Activated naive CD4-positive, alpha-beta T cell treated with anti-CD3 and anti-CD28 coated beads, Interleukin-2, amount 50 U/mL, for 16 hours (primary cell): ENCODE measurements at regions not wholly inside any gene's neighbourhood (a gene's known extent, or its start where the extent isn't known, plus 50 kb on each side); places are given as distances from the start of the nearest gene placed in this dataset.
"Not testable (repeated sequence)": the region's sequence is repeated elsewhere in the genome, so short reads cannot be mapped to it uniquely, and the experiment has no call there.

Experiments
- DNase-seq: peaks from one replicate; pipeline ENCODE4 v3.0.0-alpha.2; 2020

DNA sequence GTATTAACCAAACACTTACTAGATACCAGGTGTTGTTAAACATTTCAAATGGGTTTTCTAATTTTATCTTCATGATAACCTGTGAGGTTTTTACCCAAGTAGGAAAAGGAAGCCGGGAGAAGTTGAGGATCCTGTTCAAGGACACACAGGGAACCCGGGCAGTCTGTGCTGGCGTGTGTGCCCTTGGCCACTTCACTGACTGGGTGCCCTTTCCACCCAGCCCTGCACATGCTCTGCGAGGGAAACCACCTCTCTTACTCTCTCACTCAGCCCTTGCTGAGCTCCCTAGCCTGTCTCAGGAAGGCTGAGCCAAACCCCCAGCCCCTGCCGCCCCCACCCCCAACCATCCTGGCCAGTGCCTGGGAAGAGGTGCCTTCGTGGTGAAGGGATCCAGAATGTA is 51.8 kb downstream of the TEX44 start:
- DNase-seq: no peak

DNA sequence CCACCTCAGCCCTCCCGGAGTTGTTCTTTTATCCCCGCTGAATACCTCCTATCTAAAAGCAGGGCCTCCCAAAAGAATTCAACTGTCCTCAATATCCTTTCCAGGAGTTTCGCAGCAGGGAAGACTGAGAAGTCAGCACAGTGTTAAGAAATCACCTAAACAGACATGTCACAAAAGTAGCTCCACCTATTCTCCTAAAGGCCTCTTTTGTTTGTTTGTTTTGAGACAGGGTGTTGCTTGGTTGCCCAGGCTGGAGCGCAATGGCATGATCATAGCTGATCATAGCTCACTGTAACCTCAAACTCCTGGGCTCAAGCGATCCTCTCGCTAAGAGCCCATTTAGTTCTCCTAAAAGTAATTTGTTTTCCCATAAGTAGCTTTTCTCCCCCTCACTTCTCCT is 53.8 kb downstream of the TEX44 start:
- no peak for DNase-seq

DNA sequence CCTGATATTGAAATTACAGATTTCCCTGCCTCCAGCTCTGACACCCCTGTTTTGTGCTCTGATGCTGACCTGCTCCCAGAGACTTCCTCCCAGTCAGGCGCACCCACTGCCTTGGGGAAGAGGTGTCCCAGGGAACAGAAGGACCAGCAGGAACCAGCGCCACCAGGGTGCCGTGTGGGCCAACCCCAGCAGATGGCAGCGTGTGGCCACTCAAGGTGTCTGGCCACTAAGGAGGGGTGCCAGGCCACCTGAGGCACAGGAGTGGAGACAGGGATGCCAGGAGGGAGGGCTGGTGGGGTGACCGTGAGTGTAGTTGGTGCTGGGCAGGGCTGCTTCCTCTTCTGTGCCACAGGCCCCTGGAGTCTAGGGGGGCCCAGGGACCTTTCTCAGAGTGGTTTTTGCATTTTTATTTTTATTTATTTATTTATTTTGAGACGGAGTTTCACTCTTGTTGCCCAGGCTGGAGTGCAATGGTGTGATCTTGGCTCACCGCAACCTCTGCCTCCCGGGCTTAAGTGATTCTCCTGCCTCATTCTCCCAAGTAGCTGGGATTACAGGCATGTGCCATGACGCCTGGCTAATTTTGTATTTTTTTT is 56.0 kb downstream of the TEX44 start:
- peak; percentile 57 for DNase-seq

DNA sequence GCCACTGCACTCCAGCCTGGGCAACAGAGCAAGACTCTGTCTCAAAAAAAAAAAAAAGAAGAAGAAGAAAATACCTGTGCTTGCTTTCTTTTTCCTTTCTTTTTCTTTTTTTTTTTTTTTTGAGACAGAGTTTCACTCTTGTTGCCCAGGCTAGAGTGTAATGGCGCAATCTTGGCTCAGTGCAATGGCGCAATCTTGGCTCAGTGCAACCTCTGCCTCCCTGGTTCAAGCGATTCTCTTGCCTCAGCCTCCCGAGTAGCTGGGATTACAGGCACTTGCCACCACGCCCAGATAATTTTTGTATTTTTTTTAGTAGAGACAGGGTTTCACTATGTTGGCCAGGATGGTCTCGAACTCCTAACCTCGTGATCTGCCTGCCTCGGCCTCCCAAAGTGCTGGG is 56.8 kb upstream of the PTMA start:
- not testable (repeated sequence) for DNase-seq

DNA sequence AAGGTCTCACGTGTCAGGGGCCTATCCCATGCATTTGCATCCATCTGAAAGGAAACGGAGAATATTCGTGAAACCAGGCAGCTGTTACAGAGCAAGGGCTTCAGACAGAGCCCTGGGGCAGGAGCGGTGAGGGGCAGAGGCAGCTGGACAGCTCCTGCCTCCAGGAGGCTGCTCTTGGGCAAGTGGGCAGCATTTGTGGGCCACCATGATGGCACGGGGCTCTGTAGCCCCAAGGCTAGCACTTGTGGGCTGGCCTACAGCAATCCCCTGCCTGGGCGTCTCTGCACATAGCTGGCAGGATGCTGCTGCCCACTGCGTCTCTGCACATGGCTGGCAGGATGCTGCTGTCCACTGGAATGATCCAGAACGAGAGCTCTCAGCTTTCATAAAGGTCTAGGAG is 52.8 kb upstream of the PTMA start:
- no peak for DNase-seq

DNA sequence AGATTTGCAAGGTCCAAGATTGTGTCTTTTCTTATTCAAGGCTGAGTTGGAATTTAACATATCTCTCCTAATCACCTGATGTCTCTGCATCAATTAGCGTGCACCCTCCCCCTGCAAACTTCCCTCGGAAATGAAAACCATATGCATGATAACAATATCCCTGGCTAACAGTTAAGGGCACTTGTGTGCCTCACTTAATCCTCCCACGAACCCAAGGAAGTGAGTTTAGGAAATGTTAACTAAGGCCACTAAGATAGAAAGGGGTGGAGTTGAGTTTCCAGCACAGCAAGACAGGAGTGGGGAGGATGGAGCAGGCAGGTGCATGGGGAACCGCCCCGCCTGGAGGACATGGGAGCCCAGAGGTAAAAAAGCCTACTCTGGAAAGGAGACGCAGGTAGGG is 52.4 kb upstream of the PTMA start:
- DNase-seq: no peak
